Adipocyte (in vitro differentiated cells): ENCODE measurements at regions not wholly inside any gene's neighbourhood (a gene's known extent, or its start where the extent isn't known, plus 50 kb on each side); places are given as distances from the start of the nearest gene placed in this dataset.

ENCODE experiments used
- DNase-seq: peaks from one replicate; pipeline ENCODE4 v3.0.0-alpha.2; 2015; ENCODE audit warnings: low read depth
- H3K27me3 ChIP-seq: replicated peaks from 2 replicates; pipeline ENCODE4 v1.7.0; 2013; ENCODE audit warnings: mild to moderate bottlenecking, low read length, moderate library complexity; ENCODE audit not compliant: control insufficient read depth, insufficient read depth
- H3K36me3 ChIP-seq: 2 replicates; pipeline ENCODE4 v1.7.0; 2013; ENCODE audit warnings: low read length, mild to moderate bottlenecking, moderate library complexity; ENCODE audit not compliant: control insufficient read depth, insufficient read depth, severe bottlenecking
- H3K4me1 ChIP-seq: 2 replicates; pipeline ENCODE4 v1.7.0; 2013; ENCODE audit warnings: mild to moderate bottlenecking, low read length, moderate library complexity; ENCODE audit not compliant: control insufficient read depth, insufficient read depth
- H3K4me3 ChIP-seq: 2 replicates; pipeline ENCODE4 v1.7.0; 2013; ENCODE audit warnings: mild to moderate bottlenecking, low read length, moderate library complexity
- H3K9ac ChIP-seq: 2 replicates; pipeline ENCODE4 v1.7.0; 2013; ENCODE audit warnings: mild to moderate bottlenecking, low read length, moderate library complexity
- H3K9me3 ChIP-seq: 2 replicates; pipeline ENCODE4 v1.7.0; 2013; ENCODE audit warnings: mild to moderate bottlenecking, low read length, moderate library complexity; ENCODE audit not compliant: control insufficient read depth

DNA sequence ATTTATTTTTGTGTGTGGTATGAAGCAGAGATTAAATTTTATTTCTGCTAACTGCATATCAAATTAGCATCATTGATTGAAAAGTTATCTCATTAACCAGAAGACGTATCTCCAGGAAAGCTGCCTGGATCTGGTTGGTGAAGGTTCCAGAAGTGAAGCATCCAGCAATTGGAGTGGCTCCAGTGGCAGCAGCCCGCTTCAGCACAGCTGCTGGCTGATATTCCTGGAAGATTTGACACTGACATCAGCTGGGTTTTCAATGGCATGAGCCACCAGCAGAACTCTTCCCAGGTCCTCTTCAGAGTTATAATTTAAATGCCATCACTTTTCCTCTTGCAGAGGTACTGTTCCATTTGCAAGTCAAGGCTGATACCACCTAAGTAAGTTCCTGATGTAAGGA lies 363.5 kb downstream of the BCKDHB start:
- Histone ChIP-seq H3K4me1 (no peaks in the 10 kb centered on the region), H3K36me3 (no peaks in the 10 kb centered on the region), H3K9ac (no peak overlapping the region), H3K4me3 (no peak overlapping the region), H3K27me3 (no peaks in the 10 kb centered on the region), H3K9me3 (no peaks in the 10 kb centered on the region)
- no peak for DNase-seq

DNA sequence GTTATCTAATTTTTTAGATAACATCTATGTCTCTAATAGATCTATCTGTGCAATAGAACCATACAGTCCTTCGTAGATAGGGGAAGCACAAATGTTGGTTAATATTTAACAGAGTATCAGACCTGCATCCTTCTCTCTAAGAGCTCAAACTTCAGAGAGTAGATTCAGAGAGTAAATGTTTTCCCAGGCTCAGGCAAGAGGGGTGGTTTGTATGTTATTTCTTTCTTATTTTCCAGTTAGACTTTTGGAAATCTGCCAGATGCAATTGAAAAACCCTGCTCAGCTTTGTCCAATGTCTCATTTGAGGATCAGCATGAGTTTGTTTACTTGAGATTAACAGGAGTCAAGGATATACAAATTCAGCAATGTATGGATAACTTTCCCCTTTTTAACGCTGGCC lies 361.9 kb downstream of the BCKDHB start:
- no peaks in the 10 kb centered on the region for H3K4me1 ChIP-seq
- H3K4me3 ChIP-seq = no peak overlapping the region
- no peak for DNase-seq
- no peak overlapping the region for H3K9ac ChIP-seq
- no peaks in the 10 kb centered on the region for H3K27me3 ChIP-seq
- no peaks in the 10 kb centered on the region for H3K36me3 ChIP-seq
- H3K9me3 ChIP-seq = no peaks in the 10 kb centered on the region

DNA sequence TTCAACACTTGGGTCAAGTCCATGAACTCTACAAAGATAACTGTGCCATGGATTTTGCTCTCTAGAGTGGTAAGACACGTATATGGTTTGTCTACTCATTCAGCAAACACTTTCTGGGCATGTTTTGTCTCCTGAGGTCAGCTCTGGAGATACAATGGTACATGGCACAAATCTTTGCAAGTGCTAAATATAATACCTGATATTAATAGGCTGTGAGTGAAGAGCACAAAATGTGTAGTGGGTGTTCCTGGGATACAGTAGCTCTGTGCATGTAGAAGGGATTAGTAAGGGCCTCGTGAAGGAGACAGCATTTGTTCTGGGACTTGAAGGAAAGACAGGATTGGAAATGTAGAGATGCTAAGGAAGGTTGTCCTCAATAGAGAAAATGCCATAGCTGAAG lies 360.9 kb downstream of the BCKDHB start:
- no peak for DNase-seq
- Histone ChIP-seq H3K4me3 (no peak overlapping the region), H3K36me3 (no peaks in the 10 kb centered on the region)

DNA sequence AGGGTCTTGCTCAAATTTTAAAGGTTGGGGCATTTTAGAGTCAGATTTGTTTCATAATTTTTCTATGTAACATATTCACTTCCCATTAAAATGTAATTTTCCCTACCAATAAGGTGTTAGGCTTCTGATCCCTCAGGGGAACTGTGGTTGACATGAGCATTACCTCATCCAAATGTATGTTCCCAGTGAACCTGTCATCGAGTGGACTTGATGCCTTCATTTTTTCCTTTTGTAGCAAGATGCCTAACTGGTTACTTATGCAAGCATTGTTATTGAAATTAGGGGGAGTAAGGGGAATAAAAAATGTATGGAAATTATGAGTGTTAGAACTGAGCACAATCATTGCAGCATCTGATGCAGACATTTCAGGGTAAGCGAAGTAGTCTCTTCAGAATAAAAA lies 360.5 kb downstream of the BCKDHB start:
- H3K4me3 ChIP-seq = no peak overlapping the region
- H3K36me3 ChIP-seq = no peaks in the 10 kb centered on the region
- H3K9me3 ChIP-seq = no peaks in the 10 kb centered on the region
- H3K9ac ChIP-seq = no peak overlapping the region
- no peak for DNase-seq
- no peaks in the 10 kb centered on the region for H3K27me3 ChIP-seq
- no peaks in the 10 kb centered on the region for H3K4me1 ChIP-seq

More for the DNA sequence above, 360.9 kb downstream of the BCKDHB start:
- H3K4me1 ChIP-seq = no peaks in the 10 kb centered on the region
- H3K9ac ChIP-seq = no peak overlapping the region
- H3K27me3 ChIP-seq = no peaks in the 10 kb centered on the region
- H3K9me3 ChIP-seq = no peaks in the 10 kb centered on the region

- H3K4me1 ChIP-seq = peaks cover 6% of the 10 kb centered on the region
- no peaks in the 10 kb centered on the region for H3K9me3 ChIP-seq
- H3K9ac ChIP-seq = no peak overlapping the region
- H3K36me3 ChIP-seq = no peaks in the 10 kb centered on the region
- no peaks in the 10 kb centered on the region for H3K27me3 ChIP-seq
- no peak overlapping the region for H3K4me3 ChIP-seq
- DNase-seq = no peak
Measured at GRCh38 chr6:80465513-80465912, 359.0 kb downstream of the BCKDHB start.

DNA sequence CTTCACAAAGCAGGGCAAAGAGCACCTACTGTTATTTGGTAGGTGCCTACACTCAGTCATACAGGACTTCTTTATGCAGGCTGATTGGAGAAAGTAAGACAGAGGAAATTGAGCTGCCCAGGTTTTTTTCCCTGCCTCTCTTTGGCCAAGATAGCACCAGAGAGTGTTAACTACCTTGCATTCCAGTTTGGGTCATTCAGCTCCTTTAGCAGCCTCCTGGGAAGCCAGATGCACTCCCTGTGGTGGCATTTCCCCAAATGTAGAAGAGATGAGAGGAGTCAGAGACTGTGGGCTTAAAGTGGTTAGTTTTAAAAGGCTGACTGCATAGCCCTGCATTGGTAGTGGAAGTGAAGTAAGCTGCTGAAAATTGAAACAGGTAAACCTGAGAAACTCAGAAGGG lies 358.4 kb downstream of the BCKDHB start:
- no peaks in the 10 kb centered on the region for H3K36me3 ChIP-seq
- no peak for DNase-seq
- no peaks in the 10 kb centered on the region for H3K27me3 ChIP-seq
- no peak overlapping the region for H3K9ac ChIP-seq
- no peak overlapping the region for H3K4me3 ChIP-seq
- H3K4me1 ChIP-seq = peaks cover 12% of the 10 kb centered on the region
- H3K9me3 ChIP-seq = no peaks in the 10 kb centered on the region

DNA sequence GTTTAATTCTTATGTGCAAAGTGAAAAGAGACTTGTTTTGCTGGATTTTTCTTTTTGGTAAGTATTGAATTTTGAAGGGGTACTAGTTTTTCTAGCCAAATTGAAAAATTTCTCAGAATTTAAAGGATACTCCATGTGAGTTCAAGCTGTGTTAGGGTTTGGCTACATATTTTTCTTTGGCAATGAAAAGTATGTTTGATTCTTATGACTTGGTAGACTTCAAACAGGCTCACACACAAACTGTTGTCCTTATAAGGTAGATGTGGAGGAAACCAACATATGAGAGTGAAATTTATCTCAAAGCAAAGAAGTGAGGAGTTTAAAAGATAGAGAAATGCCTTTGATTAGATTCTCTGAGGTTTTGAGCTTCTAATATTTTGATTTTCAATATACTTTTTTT lies 356.7 kb downstream of the BCKDHB start:
- H3K27me3 ChIP-seq = no peaks in the 10 kb centered on the region

GRCh38 chr6:80460257-80460865 lies 353.9 kb downstream of the BCKDHB start:
- DNase-seq = peak; percentile 28
- H3K4me3 ChIP-seq = no peak overlapping the region
- no peaks in the 10 kb centered on the region for H3K9me3 ChIP-seq
- H3K4me1 ChIP-seq = peaks cover 30% of the 10 kb centered on the region
- no peak overlapping the region for H3K9ac ChIP-seq
- H3K36me3 ChIP-seq = no peaks in the 10 kb centered on the region
- no peaks in the 10 kb centered on the region for H3K27me3 ChIP-seq

More for the DNA sequence above, 356.7 kb downstream of the BCKDHB start:
- Histone ChIP-seq H3K9ac (no peak overlapping the region), H3K4me1 (peaks cover 14% of the 10 kb centered on the region), H3K9me3 (no peaks in the 10 kb centered on the region), H3K36me3 (no peaks in the 10 kb centered on the region), H3K4me3 (no peak overlapping the region)
- DNase-seq = no peak

GRCh38 chr6:80457439-80457933 lies 351.0 kb downstream of the BCKDHB start:
- peak; percentile 95 for DNase-seq
- Histone ChIP-seq H3K9me3 (no peaks in the 10 kb centered on the region), H3K4me3 (no peak overlapping the region), H3K9ac (no peak overlapping the region), H3K27me3 (no peaks in the 10 kb centered on the region), H3K4me1 (peaks cover 47% of the 10 kb centered on the region), H3K36me3 (no peaks in the 10 kb centered on the region)

DNA sequence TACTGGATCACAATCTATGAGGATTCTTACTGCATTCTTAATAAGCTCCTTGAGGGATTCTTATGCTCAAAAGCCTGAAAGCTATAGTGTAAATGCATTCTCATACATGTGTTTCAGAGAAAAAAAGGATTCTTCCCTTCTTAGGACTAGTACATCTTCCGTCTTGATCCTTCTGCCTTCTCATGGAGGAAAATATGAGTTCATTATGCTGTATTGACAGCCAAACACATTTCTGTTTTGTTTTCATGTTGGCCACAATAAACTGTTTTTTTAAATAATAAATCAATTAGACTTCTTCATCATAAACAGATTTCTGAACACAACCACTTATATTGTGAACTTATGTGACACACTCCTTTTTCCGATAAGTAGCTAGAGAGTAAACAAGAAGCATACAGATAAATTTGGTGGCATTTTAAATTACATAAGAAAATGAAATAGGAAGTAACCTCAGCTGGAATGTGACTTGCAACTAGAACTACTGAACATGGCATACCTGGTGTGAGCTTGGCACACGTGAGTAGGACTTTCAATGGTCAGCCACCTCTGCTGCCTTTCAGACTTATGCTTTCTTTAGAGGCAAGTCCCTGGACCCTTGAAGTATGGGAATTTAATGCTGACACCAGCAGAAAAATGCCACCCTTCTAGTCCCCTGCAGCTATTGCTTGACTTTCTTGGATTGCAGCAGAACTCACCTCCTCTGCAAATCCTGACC lies 350.4 kb downstream of the BCKDHB start:
- Histone ChIP-seq H3K4me1 (peaks cover 47% of the 10 kb centered on the region), H3K27me3 (no peaks in the 10 kb centered on the region), H3K36me3 (no peaks in the 10 kb centered on the region), H3K9ac (no peak overlapping the region), H3K4me3 (no peak overlapping the region), H3K9me3 (no peaks in the 10 kb centered on the region)
- no peak for DNase-seq

DNA sequence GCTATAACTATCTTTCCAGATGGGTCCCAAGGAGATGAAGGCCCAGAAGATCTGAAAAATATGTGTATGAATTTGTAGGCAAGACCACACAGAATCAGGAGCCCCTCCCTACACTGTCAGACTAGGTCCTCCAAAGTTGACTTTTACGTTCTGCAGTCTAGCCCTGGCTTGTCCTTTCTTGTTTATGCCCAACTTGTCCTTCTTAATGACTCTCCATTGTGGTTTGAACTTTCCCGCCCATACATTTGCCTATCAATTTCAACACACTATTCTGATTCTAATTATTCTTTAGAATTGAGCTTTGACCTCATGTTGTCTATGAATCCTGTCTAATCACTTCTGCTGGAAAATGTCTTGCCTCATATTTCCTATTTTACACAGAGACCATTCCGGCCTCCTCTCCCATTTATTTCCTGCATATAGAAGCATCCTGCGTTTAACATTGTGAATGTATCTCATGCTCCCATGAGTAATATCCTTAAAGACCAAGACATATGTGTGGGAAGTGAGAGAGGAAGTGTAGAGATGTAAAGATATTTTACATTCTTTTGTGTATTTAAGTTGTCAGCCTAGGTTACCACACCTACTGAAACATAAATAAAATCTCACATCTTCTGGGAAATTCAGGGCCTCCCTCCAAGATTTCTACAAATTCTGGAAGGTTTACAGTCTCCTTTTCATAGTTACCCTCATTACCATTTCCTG lies 348.3 kb downstream of the BCKDHB start:
- H3K27me3 ChIP-seq = no peaks in the 10 kb centered on the region

More for the DNA sequence above, 348.3 kb downstream of the BCKDHB start:
- Histone ChIP-seq H3K9ac (no peak overlapping the region), H3K4me1 (peaks cover 37% of the 10 kb centered on the region), H3K36me3 (no peaks in the 10 kb centered on the region), H3K4me3 (no peak overlapping the region), H3K9me3 (no peaks in the 10 kb centered on the region)
- DNase-seq = no peak
